ENCODE measurements at regions not wholly inside any gene's neighbourhood (a gene's known extent, or its start where the extent isn't known, plus 50 kb on each side); places are given as distances from the start of the nearest gene placed in this dataset.
"Not testable (repeated sequence)": the region's sequence is repeated elsewhere in the genome, so short reads cannot be mapped to it uniquely, and the experiment has no call there.

DNA sequence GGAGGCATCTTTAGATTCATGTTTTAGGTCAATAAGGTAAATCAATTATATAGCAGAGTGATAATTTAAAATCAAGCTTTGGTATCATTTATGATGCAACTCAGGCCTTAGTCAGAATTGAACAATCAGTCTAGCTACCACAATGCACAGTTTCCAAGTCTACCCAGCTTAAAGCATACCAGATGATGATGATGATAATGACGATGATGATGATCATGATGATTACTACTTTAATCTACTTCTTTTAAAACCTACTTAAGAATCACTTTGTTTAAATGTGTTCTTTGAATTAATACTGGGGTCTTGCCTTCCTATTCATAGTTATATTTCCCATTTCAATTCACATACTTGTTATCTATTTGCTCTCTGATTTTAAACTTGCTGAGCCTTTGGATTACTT lies 1872.7 kb downstream of the OLFM4 start:
- DNase-seq (ENCODE audit: low read depth) = no peak

DNA sequence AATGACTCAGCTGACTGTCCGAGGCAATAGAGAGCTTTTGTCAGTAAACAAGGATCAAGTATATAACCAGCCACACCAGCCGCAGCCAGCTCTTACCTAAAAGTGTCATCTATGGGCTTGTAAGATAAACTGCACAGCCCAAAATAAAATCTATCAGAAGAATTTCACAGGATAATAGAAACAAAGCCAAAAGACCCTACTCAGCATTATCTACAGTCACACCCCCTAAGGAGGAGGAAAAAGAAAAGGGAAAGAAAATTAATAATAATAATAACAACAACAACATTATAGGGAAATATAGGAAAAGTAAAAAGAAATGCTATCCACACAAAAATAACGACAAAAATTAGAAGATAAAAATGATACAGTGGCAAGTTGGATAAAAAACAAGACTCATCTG lies 1883.8 kb downstream of the OLFM4 start:
- DNase-seq (ENCODE audit: low read depth) = no peak

DNA sequence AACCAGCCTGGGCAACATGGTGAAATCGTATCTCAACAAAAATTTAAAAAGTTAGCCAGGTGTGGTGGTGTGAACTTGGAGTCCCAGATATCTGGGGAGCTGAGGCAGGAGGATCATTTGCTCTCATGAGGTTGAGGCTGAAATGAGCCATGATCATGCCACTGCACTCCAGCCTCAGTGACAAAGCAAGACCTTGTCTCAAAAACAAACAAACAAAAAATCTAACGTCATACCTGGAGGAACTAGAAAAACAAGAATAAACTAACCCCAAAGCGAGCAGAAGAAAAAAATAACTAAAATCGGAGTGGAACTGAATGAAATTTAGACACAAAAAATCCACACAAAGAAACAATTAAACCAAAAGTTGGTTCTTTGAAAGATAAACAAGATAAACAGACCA lies 1885.1 kb downstream of the OLFM4 start:
- DNase-seq (ENCODE audit: low read depth) = no peak

DNA sequence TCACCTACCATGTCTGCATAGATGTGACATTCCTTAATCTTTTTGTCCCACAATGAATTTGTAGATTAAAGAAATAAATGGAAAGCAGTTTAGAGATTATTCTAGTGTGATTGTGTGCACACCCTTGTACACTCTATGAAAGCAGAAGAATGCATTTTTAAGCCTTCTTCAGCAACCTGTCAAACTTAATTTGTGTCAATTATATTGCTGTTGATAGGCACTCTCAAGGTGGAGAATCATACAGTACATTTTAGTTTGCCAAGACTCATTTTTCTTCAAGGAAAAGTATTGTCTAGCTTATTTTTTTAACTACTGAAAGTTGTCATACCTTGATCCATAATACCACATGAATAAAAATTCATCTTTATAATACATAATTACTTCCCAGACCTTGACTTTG lies 1898.9 kb downstream of the OLFM4 start:
- DNase-seq (ENCODE audit: low read depth) = no peak

DNA sequence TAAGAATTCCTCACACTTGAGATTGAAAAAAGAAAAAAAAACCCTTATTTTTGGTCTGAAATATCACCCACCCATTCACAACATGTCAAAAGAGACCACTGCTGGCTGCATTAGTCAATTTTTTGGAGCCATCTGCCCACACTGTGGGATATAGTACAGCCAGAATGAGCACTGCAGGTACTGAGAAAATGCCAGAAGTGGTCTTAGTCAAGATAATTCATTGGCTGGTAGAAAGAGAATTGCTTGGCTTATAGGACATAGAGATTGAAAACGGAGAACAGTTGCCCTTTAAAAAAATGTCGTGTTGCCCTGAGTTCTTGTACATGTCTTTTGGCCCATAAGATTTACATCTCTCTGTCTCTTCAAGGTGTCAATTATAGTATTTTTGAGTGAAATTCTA lies 1899.5 kb downstream of the OLFM4 start:
- DNase-seq (ENCODE audit: low read depth) = no peak

DNA sequence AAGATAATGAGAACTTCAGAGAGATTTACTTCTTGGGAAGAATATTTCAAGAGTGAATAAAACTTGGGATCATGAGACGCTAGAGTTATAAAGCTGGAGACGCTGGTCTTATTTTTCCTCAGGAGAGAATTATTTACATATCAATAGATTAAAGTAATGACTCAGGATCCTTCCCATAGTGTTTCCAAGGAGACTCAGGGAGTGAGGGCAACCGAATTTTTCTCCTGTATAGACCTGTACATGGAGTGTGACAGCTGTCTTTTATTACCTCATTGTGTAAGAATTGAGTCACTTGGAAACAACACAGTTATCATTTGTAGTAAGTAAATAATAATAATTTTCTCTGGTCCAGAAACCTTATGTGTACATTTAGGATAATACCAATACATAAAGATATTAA lies 1905.5 kb downstream of the OLFM4 start:
- no peak for DNase-seq (ENCODE audit: low read depth)

DNA sequence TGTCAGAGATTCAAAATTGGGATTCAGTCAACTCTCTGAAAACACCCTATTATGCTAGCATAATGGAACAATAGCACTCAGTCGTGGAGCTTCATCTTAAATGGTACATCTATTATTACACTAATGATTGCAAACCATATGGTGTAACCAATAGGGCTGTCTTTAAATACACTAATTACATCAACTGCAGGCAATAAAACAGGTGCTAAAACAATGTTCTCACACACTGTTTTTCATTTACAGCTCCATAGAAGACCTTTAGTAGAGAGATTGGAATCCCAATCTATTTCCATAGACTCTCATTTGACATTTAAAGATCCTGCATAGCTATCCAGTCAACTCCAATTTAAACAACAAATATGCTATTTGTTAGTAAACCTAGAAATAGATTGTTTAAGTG lies 1917.4 kb downstream of the OLFM4 start:
- no peak for DNase-seq (ENCODE audit: low read depth)

DNA sequence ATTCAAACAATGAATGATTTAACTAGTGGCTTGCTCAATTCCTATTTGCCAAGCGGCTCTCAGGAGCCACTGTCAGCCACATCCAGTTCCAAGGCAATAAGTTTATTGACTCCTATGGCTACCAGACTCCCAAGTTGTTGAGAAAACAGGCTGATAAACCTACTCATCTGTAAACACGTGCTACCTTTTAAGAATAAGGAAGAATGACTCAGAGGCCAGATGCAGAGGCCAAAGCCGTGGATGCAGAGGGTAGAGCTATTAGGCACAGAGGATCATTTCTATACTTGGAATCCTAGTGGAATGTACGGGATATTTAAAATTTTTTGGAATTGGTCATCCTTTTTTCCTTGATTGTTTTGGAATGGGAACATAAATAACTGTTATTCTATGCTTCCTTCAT lies 1921.1 kb downstream of the OLFM4 start:
- no peak for DNase-seq (ENCODE audit: low read depth)

DNA sequence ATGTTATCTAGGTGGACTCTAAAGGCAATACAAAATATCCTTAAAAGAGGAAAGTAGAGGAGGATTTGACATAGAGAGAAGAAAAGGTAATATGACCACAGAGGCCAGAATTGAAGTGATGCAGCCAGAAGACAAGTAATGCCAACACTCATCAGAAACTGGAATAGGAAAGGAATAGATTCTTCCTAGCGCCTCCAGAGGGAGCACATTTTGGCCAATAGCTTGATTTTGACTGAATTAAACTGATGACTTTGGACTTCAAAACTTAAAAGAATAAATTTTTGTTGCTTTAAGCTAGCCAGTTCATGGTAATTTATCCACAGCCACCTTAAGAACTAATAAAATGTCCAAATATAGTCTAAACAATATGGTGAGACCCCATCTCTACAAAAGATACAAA lies 1921.9 kb downstream of the OLFM4 start:
- DNase-seq (ENCODE audit: low read depth) = no peak

DNA sequence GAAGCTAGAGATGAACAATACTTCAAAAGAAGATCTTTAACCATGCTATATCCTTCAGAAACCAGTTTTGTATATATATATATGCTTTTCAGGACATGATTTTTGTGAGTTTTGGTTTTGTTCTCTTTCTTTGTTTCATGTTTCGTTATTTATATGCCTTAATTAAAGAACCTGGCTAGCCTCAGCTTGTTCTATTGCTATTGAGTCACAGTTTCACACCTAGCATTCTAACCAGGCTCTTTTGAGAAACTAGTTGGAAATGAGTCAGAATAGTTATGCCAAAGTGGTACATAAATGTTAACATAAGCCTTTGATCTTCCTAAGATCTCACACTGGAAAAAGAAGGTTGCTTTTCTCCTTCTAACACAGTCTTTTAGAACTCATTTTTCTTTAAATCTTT lies 1925.2 kb downstream of the OLFM4 start:
- DNase-seq (ENCODE audit: low read depth) = no peak

DNA sequence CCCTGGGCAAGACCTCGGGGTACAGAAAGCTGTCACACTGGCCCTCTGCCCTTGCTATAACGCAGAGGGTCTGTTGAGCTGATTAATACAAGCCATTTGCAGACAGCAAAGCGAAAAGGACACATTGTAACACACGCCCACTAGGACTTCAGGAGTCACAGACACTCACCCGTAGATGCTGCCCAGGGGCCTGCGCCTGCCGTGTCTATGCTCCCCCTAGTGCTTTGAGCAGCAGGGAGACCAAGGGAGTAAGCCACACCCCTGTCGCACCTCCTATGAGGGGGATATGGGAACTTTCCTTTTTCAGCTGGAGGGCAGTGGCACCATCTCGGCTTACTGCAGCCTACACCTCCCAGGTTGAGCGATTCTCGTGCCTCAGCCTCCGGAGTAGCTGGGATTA lies 1930.2 kb downstream of the OLFM4 start:
- no peak for DNase-seq (ENCODE audit: low read depth)

DNA sequence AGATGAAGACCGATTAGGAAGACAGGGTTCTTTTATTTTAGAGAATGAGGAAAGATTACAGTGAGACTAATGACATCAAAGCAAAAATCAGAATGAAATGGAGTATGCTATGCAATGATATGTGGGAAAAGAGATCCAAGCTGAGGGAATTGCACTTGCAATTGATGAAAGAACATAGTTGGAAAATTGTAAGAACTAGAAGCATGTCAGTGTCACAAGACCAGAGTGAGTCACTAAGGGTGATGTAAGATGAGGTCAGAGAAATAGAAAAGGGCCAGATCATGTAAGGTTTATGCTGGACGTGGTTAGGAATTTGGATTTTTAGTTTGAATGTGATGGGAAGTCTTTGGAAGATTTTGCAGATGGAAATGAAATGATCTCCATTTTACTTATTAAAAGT lies 1937.3 kb downstream of the OLFM4 start:
- DNase-seq (ENCODE audit: low read depth) = peak; percentile 3

DNA sequence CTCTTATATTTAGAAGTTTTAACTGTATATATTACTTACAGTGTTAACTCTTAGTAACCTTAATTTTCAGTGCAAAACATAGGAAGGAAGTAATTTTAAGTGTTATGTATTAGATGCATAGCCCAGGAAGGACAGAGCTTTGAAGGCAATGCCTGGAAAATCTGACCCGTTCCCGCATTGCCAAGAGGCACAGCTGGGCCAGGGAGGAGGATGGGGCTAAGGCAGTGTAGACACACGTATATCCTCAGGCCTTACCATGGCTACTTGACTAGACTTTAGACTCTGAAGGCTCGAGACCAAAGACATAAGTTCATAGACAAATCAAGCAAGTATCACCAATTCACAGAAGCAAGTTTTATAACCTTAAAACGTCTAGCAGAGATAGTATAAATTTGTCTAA lies 1944.2 kb downstream of the OLFM4 start:
- DNase-seq (ENCODE audit: low read depth) = no peak

DNA sequence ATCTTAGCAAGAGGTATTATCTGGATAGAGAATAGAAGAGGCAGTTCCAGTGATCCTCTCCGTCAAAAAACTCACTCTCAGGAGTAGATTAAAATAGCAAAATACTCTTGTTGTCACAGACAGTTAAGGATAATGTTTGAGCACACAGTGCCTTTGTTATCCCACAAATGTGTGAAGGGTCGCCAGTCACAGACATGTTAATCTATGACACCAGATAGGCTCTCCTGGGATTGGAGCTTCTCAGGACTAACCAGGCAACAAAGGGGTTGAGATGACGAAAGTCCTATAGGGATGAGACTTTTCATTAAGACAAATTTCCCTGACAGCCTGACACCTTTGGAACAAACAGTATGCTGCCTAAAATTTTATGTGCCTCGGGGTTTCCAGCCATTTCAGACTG lies 1947.1 kb downstream of the OLFM4 start:
- DNase-seq (ENCODE audit: low read depth) = no peak

DNA sequence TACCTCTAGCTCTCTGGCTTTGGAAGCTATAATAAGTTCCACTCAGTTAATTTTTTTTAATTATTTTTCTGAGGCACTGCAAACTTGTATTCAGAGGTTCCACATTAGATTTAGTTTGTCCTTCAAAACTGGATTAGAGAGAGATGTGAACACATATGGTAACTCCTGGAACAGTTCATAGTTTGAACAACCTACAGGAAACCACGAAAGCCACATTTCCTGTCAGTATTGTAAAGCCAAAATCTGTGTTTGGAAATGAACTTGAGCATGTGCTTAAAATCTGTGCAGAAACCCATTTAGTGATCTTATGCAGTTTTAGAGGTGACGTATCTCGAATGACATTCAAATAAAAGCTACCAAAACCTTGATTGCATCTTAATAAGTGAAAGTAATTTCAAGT lies 1952.0 kb downstream of the OLFM4 start:
- DNase-seq (ENCODE audit: low read depth) = peak; percentile 0

DNA sequence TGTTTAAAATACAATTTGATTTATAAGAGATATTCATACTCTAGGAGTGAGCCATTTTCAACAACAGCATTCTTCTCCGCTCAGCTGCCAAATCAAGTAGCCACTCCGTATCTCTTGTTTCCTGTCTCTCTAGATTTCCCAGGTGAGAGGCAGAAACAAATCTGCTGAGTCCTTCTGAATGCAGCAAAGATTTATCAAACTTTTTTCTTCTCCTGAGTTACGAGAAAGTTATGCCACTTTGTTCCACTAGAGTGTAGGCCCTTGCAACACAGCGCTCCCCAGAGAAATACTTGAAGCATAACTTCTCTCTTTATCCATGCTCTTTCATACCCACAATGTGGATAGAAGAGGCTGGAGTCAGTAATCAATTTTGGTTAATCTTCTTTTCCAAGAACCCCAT lies 1960.8 kb downstream of the OLFM4 start:
- DNase-seq (ENCODE audit: low read depth) = no peak

DNA sequence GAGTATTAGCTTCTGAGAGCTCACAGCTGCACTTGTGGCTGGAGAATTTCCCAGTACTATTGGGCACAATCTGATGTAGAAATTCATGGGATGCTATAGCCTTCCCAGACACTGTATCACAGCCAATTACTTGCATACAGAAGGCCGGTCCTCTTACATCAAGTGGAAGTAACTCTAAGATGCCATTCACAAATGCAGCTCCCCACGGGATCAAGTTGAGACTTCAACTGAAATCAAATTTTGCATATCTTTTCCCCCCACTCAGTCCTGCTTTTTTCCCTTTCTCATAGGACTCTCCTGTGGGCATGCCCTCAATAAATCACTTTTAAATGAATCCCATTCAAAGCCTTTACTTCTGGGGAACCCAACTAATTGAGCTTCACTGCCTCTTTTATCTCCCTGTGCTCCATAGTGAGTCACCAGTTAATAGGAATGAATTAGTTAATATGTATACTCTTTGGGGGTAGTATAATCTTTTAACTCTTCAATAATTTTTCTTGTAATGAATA lies 1970.8 kb downstream of the OLFM4 start:
- no peak for DNase-seq (ENCODE audit: low read depth)

DNA sequence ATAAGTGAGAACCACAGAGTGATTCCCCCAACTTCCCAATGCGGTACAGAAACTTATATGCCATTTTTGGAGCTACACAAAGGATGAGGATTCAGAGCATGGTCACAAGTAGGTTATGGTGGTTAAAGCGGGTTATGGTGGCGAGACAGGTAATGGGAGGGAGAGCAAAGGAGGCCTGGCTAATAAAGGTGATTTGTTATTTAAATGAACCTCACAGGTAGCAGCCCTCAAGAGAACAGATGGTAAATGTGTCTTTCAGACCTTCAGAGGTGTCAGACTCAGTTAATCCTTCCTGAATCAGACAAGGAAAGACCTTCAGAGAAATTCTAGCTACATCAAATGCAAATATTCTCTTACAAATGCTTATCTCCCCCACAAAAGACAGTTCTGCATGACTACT lies 1971.4 kb downstream of the OLFM4 start:
- DNase-seq (ENCODE audit: low read depth) = no peak

DNA sequence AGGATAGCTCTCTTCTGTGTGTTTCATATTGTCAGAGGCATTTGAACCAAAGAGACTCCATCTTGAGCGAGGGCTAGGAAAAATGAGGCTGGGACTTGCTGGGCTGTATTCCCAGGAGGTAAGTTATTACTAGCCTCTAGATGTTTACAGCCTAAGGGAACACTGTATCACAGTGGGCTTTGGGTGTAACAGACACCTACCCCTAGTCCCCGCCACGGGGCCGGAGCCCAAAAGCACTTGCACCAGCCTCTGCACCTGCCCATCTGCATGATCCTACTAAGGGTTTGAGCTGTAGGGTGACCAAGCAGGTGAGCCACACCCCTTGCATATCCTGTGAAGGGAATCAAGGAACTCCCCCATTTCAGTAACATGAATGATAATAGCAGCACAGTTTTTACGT lies 1972.2 kb downstream of the OLFM4 start:
- no peak for DNase-seq (ENCODE audit: low read depth)

DNA sequence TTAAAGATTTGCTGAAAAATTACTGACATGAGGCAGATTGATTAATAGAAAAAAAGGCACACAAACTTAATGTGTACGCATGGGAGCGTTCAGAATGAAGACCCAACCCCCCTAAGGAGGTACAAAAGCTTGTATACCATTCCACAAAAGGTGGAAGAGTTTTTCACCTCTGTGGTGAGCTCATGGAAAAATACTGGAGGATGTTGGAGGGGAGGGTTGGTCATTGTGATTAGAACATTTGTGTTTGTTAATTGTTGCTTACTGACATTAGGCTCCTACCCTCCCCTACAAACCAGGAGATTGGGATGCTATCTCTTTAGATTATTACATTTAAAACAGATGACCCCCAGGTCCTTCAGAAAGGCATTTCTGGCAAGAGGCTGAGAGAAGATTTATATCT lies 1973.3 kb downstream of the OLFM4 start:
- DNase-seq (ENCODE audit: low read depth) = no peak

DNA sequence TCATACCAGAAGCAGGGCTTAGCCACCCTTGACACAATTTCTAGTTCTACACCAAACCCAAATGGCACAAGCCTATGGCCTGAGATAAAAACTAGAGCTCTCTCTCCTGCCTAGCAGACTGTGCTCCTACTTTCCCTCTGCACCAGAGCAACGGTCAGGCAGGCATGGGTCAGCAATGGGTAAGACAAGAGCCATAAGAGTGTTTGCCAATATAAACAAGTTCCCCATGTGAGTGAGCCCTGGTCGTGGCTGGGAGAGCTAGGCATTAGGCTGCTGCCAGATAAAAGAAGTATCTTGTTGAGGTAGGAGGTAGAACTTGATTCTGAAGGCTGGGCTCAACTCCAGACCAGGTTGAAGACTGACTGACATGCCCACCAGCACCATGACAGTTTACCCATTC lies 1979.1 kb downstream of the OLFM4 start:
- no peak for DNase-seq (ENCODE audit: low read depth)

DNA sequence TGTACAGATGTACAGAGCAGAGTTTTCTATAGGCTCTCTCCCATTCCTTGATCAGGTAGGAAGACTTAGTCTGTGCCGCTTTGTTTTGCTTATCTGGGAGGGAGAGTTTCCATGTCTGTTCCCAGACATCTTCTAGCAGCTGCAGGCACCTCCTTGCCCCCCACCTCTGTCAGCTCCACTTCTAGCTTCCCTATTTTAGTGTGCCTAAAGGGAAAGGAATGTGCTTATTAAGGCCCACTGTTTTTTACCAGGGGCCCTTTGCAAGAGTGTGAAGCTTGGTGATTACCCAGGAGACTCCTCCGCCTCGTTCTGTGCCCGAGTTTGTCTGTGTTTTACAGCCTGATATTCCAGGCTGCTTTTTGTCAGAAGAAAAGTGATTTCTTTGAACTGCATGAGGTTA lies 1984.4 kb downstream of the OLFM4 start:
- no peak for DNase-seq (ENCODE audit: low read depth)

DNA sequence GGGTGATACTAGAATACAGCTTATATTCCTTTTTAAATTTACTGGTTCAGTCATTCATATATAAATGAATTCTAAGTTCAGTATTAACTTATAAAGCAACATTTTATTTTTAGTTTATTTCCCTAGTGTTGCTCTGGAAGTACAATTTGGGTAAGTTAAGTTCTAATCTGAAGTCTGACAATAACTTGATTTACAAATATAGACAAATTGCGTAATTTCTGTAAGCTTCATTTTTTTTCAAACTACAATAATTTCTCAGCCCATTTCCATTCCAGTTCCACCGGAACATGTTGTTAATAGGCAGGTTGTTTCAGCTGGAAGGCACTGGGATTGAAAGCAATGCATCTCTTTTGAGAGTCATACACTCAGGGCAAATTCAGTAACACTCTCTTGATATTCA lies 2000.7 kb downstream of the OLFM4 start:
- DNase-seq (ENCODE audit: low read depth) = no peak

DNA sequence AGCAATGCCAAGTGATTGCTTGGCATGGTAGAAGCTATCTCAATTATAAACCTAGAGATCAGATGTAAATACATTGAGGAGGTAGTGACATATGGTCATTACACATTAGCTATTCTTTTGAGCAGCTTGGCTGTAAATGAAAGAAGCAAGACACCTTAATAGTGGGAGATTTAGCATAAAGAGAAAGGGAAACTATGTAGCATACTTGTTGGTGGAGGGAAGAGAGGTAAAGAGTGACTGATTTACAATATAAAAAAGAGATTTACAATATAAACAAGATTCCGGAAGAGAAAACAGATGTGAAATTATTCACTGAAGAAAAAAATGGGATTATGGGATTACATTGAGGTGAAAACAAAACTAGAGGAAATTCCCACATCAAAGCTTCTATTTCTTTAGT lies 2009.6 kb downstream of the OLFM4 start:
- no peak for DNase-seq (ENCODE audit: low read depth)

DNA sequence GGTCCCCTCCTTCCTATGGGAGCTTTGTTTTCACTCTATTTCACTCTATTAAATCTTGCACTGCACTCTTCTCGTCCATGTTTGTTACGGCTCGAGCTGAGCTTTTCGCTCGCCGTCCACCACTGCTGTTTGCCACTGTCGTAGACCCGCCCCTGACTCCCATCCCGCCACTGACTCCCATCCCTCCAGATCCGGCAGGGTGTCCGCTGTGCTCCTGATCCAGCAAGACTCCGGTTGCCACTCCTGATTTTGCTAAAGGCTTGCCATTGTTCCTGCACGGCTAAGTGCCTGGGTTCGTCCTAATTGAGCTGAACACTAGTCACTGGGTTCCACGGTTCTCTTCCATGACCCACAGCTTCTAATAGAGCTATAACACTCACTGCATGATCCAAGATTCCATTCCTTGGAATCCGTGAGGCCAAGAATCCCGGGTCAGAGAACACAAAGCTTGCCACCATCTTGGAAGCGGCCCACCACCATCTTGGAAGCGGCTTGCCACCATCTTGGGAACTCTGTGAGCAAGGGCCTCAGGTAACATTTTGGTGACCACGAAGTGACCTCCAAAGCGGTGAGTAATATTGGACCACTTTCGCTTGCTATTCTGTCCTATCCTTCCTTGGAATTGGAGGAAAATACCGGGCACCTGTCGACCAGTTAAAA lies 2025.4 kb downstream of the OLFM4 start:
- DNase-seq (ENCODE audit: low read depth) = not testable (repeated sequence)

Data from iris pigment epithelial cell (primary cell).